Neural crest cell (in vitro differentiated cells): ENCODE measurements at regions not wholly inside any gene's neighbourhood (a gene's known extent, or its start where the extent isn't known, plus 50 kb on each side); places are given as distances from the start of the nearest gene placed in this dataset.

Experiments
- DNase-seq: peaks from one replicate; pipeline ENCODE4 v3.0.0; 2021; ENCODE audit warnings: low read depth, mixed read lengths, low spot score
- H3K27ac Mint-ChIP-seq: one replicate; pipeline ENCODE4 v1.8.0; 2021; ENCODE audit warnings: mild to moderate bottlenecking, mixed read lengths; ENCODE audit not compliant: unreplicated experiment
- H3K27me3 Mint-ChIP-seq: 2 replicates; pipeline ENCODE4 v1.8.0; 2021; ENCODE audit warnings: low read depth, mild to moderate bottlenecking, mixed read lengths
- H3K36me3 Mint-ChIP-seq: 2 replicates; pipeline ENCODE4 v1.8.0; 2021; ENCODE audit warnings: low read depth, mild to moderate bottlenecking, mixed read lengths
- H3K4me1 Mint-ChIP-seq: 2 replicates; pipeline ENCODE4 v1.8.0; 2021; ENCODE audit warnings: mixed read lengths
- H3K4me3 Mint-ChIP-seq: one replicate; pipeline ENCODE4 v1.8.0; 2021; ENCODE audit warnings: mild to moderate bottlenecking, mixed read lengths
- H3K9me3 Mint-ChIP-seq: 2 replicates; pipeline ENCODE4 v1.8.0; 2021; ENCODE audit warnings: mixed read lengths
- CTCF ChIP-seq: fragments of 200-600 bp; sonication (generic); conservative IDR thresholded peaks from 2 replicates; pipeline ENCODE4 v1.5.0; 2021; ENCODE audit warnings: antibody characterized with exemption, mild to moderate bottlenecking

GRCh38 chr3:145118303-145118702 lies 1042.7 kb downstream of the PLOD2 start:
- no peaks in the 10 kb centered on the region for H3K36me3 Mint-ChIP-seq
- no peak overlapping the region for H3K4me3 Mint-ChIP-seq
- H3K4me1 Mint-ChIP-seq = peaks cover 10% of the 10 kb centered on the region
- no peak overlapping the region for H3K27ac Mint-ChIP-seq
- no peak for DNase-seq
- TF ChIP-seq CTCF = no peak
- H3K27me3 Mint-ChIP-seq = no peaks in the 10 kb centered on the region
- no peaks in the 10 kb centered on the region for H3K9me3 Mint-ChIP-seq

GRCh38 chr3:145124900-145125678 lies 1035.9 kb downstream of the PLOD2 start:
- Mint-ChIP-seq H3K36me3 (no peaks in the 10 kb centered on the region), H3K27me3 (no peaks in the 10 kb centered on the region), H3K9me3 (no peaks in the 10 kb centered on the region), H3K4me1 (no peaks in the 10 kb centered on the region), H3K27ac (no peak overlapping the region), H3K4me3 (no peak overlapping the region)
- no peak for TF ChIP-seq CTCF
- no peak for DNase-seq

- Mint-ChIP-seq H3K4me1 (no peaks in the 10 kb centered on the region), H3K36me3 (no peaks in the 10 kb centered on the region), H3K27me3 (no peaks in the 10 kb centered on the region), H3K27ac (no peak overlapping the region), H3K9me3 (no peaks in the 10 kb centered on the region), H3K4me3 (no peak overlapping the region)
- no peak for DNase-seq
- no peak for TF ChIP-seq CTCF
Observed at GRCh38 chr3:145133281-145133680, 1027.7 kb downstream of the PLOD2 start.

- Mint-ChIP-seq H3K4me1 (no peaks in the 10 kb centered on the region), H3K9me3 (no peaks in the 10 kb centered on the region), H3K36me3 (no peaks in the 10 kb centered on the region), H3K4me3 (no peak overlapping the region), H3K27ac (no peak overlapping the region), H3K27me3 (no peaks in the 10 kb centered on the region)
- no peak for DNase-seq
- TF ChIP-seq CTCF = no peak
Observed at GRCh38 chr3:145134738-145135137, 1026.2 kb downstream of the PLOD2 start.

GRCh38 chr3:145144361-145144760 lies 1016.6 kb downstream of the PLOD2 start:
- H3K36me3 Mint-ChIP-seq = no peaks in the 10 kb centered on the region
- H3K27ac Mint-ChIP-seq = no peak overlapping the region
- H3K27me3 Mint-ChIP-seq = no peaks in the 10 kb centered on the region
- DNase-seq = no peak
- peaks cover 10% of the 10 kb centered on the region for H3K4me1 Mint-ChIP-seq
- H3K9me3 Mint-ChIP-seq = peaks cover 8% of the 10 kb centered on the region
- TF ChIP-seq CTCF = no peak
- no peak overlapping the region for H3K4me3 Mint-ChIP-seq
